ENCODE measurements at regions not wholly inside any gene's neighbourhood (a gene's known extent, or its start where the extent isn't known, plus 50 kb on each side); places are given as distances from the start of the nearest gene placed in this dataset.
"Not testable (repeated sequence)": the region's sequence is repeated elsewhere in the genome, so short reads cannot be mapped to it uniquely, and the experiment has no call there.

DNA sequence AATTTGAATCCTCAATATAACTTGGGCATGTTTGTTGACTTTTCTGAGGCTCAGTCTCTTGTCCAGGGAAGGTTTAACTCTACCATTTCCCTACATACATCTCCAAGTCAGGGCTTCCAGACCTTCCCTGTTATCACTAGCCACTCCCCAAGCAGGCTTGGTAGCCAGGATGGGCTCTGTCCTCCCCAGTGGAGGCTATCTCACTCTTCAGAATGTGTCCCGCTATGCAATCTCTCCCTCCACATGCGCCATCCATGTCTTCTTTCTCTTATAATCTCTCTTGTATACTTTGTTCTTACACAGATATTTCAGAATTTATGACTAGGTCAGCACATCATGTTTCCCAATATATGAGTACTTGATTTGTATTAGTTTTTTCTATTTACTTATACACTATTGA, 310.4 kb downstream of the HGF start:
- FAIRE-seq (no peak), DNase-seq (no peak)
- 88 to 96% (median 91%) methylated on average over 2 of the region's 2 CpGs for WGBS, 3 donors
- Histone ChIP-seq H3K36me3 (ENCODE audit: control insufficient read depth in 3 of 3, insufficient read depth in 2 of 3, low read depth in 1 of 3, low read length in 3 of 3) (no peaks in the 10 kb centered on the region), H3K4me3 (ENCODE audit: low read depth in 1 of 3, low read length in 3 of 3) (no peak overlapping the region), H3K9me3 (ENCODE audit: control insufficient read depth in 2 of 2, insufficient read depth in 1 of 2, low read depth in 1 of 2, low read length in 1 of 2) (no peaks in the 10 kb centered on the region), H3K27me3 (ENCODE audit: control insufficient read depth in 3 of 3, insufficient read depth in 3 of 3, low read length in 3 of 3) (no peaks in the 10 kb centered on the region), H3K4me1 (ENCODE audit: control insufficient read depth in 3 of 3, insufficient read depth in 2 of 3, low read depth in 1 of 3, low read length in 2 of 3) (no peaks in the 10 kb centered on the region), H3K27ac (ENCODE audit: low read depth in 1 of 3, low read length in 2 of 3) (no peak overlapping the region)

DNA sequence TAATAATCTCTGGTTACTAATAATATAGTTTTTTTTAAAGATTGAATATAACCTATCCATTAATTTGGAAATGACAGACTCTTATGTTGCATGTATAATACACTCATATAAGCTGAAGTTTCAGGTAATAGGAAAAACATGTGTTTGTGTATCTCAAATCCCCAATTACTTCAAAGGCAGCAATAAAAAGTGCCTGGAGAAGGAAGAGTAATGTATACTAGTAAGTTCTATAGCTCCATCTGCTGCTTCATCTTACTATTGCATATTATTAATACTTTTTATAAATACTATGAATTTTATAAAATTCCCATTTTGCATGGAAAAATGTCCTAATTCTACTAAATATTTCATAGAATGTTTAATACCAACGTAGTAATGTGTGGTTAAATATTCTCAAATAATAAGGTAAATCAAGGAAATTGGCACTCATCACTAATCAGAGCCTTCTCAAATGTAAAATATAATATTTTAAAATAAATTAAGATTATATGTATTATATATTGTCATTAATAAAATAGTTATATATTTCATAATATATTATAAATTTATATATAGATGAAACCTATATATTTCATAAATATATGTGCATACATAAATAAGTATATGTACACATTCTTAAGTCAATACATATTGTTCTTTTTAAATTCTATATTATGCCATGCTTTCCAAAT, 311.9 kb downstream of the HGF start:
- FAIRE-seq (peak; percentile 86), DNase-seq (no peak)
- H3K27ac ChIP-seq (ENCODE audit: low read depth in 1 of 3, low read length in 2 of 3), result no peak overlapping the region
- no peaks in the 10 kb centered on the region for H3K36me3 ChIP-seq (ENCODE audit: control insufficient read depth in 3 of 3, insufficient read depth in 2 of 3, low read depth in 1 of 3, low read length in 3 of 3)
- H3K4me1 ChIP-seq (ENCODE audit: control insufficient read depth in 3 of 3, insufficient read depth in 2 of 3, low read depth in 1 of 3, low read length in 2 of 3), result no peaks in the 10 kb centered on the region
- H3K9me3 ChIP-seq (ENCODE audit: control insufficient read depth in 2 of 2, insufficient read depth in 1 of 2, low read depth in 1 of 2, low read length in 1 of 2), result no peaks in the 10 kb centered on the region
- WGBS, 3 donors, result 32 to 53% (median 37%) methylated on average over 1 of the region's 1 CpG
- H3K27me3 ChIP-seq (ENCODE audit: control insufficient read depth in 3 of 3, insufficient read depth in 3 of 3, low read length in 3 of 3), result no peaks in the 10 kb centered on the region
- no peak overlapping the region for H3K4me3 ChIP-seq (ENCODE audit: low read depth in 1 of 3, low read length in 3 of 3)

DNA sequence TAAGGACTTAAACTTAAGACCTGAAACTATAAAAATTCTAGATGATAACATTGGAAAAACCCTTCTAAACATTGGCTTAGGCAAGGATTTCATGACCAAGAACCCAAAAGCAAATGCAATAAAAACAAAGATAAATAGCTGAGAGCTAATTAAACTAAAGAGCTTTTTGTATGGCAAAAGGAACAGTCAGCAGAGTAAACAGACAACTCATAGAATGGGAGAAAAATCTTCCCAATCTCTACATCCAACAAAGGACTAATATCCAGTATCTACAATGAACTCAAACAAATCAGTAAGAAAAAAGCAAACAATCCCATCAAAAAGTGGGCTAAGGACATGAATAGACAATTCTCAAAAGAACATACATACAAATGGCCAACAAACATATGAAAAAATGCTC, 316.1 kb downstream of the HGF start:
- H3K9me3 ChIP-seq (ENCODE audit: control insufficient read depth in 2 of 2, insufficient read depth in 1 of 2, low read depth in 1 of 2, low read length in 1 of 2); H3K4me1 ChIP-seq (ENCODE audit: control insufficient read depth in 3 of 3, insufficient read depth in 2 of 3, low read depth in 1 of 3, low read length in 2 of 3); H3K36me3 ChIP-seq (ENCODE audit: control insufficient read depth in 3 of 3, insufficient read depth in 2 of 3, low read depth in 1 of 3, low read length in 3 of 3); H3K27ac ChIP-seq (ENCODE audit: low read depth in 1 of 3, low read length in 2 of 3); DNase-seq; H3K4me3 ChIP-seq (ENCODE audit: low read depth in 1 of 3, low read length in 3 of 3); FAIRE-seq; H3K27me3 ChIP-seq (ENCODE audit: control insufficient read depth in 3 of 3, insufficient read depth in 3 of 3, low read length in 3 of 3): not testable (repeated sequence)

GRCh38 chr7:81449105-81449504, 320.7 kb downstream of the HGF start:
- no peaks in the 10 kb centered on the region for H3K36me3 ChIP-seq (ENCODE audit: control insufficient read depth in 3 of 3, insufficient read depth in 2 of 3, low read depth in 1 of 3, low read length in 3 of 3)
- DNase-seq (no peak), FAIRE-seq (no peak)
- H3K27me3 ChIP-seq (ENCODE audit: control insufficient read depth in 3 of 3, insufficient read depth in 3 of 3, low read length in 3 of 3), result no peaks in the 10 kb centered on the region
- H3K4me1 ChIP-seq (ENCODE audit: control insufficient read depth in 3 of 3, insufficient read depth in 2 of 3, low read depth in 1 of 3, low read length in 2 of 3), result no peaks in the 10 kb centered on the region
- no peak overlapping the region for H3K4me3 ChIP-seq (ENCODE audit: low read depth in 1 of 3, low read length in 3 of 3)
- no peak overlapping the region for H3K27ac ChIP-seq (ENCODE audit: low read depth in 1 of 3, low read length in 2 of 3)
- H3K9me3 ChIP-seq (ENCODE audit: control insufficient read depth in 2 of 2, insufficient read depth in 1 of 2, low read depth in 1 of 2, low read length in 1 of 2), result no peaks in the 10 kb centered on the region

DNA sequence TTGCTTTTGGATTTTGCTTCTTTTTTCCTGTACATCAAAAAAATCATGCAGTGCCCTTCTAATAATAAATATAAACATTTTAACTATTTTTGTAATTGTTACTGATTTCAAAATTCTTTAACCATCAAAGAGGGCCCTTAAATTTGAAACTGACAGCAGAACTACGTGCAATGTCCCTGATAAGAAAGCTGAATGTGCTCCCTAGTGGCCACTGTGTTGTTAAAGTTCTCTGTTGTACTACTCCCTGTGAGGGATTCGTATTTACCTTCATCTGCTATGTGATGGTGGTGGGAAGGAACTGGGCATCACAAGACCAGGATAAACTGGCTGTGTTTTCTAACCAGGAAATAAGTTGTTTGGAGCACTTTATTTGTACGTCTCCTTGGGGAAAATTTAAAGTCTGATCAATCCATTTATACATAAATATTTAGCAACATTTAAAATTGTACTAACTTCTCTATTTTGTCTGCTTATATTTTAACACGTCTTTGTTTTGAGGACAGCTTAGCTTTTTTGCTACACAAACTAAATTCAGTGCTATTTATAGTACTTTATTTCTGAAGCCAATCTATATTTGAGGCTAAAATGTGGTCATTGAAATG, 322.4 kb downstream of the HGF start:
- DNase-seq, result peak; percentile 43 to 55
- H3K9me3 ChIP-seq (ENCODE audit: control insufficient read depth in 2 of 2, insufficient read depth in 1 of 2, low read depth in 1 of 2, low read length in 1 of 2), result no peaks in the 10 kb centered on the region
- H3K27me3 ChIP-seq (ENCODE audit: control insufficient read depth in 3 of 3, insufficient read depth in 3 of 3, low read length in 3 of 3), result no peaks in the 10 kb centered on the region
- FAIRE-seq, result no peak
- no peaks in the 10 kb centered on the region for H3K4me1 ChIP-seq (ENCODE audit: control insufficient read depth in 3 of 3, insufficient read depth in 2 of 3, low read depth in 1 of 3, low read length in 2 of 3)
- H3K36me3 ChIP-seq (ENCODE audit: control insufficient read depth in 3 of 3, insufficient read depth in 2 of 3, low read depth in 1 of 3, low read length in 3 of 3), result no peaks in the 10 kb centered on the region
- no peak overlapping the region for H3K4me3 ChIP-seq (ENCODE audit: low read depth in 1 of 3, low read length in 3 of 3)
- 26 to 31% (median 28%) methylated on average over 4 of the region's 4 CpGs for WGBS, 3 donors
- no peak overlapping the region for H3K27ac ChIP-seq (ENCODE audit: low read depth in 1 of 3, low read length in 2 of 3)

DNA sequence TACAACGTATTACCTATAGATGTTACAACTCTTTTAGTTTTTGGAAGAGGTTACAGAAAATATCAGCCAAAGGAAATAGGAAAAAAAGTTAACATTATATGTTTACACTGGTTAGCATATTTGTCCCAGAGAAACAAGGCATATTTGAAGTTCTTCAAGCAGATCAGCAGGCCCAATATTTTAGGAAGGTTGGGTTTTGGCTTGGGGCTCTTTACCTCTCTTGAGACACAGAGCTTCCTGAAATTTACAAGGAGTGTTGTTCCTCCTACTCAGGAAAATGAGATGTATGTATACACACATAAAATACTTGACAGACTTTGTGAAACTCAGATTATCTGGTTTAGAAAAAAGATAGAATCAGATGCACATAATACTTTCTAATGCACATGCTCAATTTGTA, 323.6 kb downstream of the HGF start:
- WGBS, 3 donors, result 75 to 84% (median 80%) methylated on average over 1 of the region's 1 CpG
- H3K4me3 ChIP-seq (ENCODE audit: low read depth in 1 of 3, low read length in 3 of 3), result no peak overlapping the region
- no peaks in the 10 kb centered on the region for H3K4me1 ChIP-seq (ENCODE audit: control insufficient read depth in 3 of 3, insufficient read depth in 2 of 3, low read depth in 1 of 3, low read length in 2 of 3)
- no peaks in the 10 kb centered on the region for H3K9me3 ChIP-seq (ENCODE audit: control insufficient read depth in 2 of 2, insufficient read depth in 1 of 2, low read depth in 1 of 2, low read length in 1 of 2)
- no peaks in the 10 kb centered on the region for H3K36me3 ChIP-seq (ENCODE audit: control insufficient read depth in 3 of 3, insufficient read depth in 2 of 3, low read depth in 1 of 3, low read length in 3 of 3)
- no peaks in the 10 kb centered on the region for H3K27me3 ChIP-seq (ENCODE audit: control insufficient read depth in 3 of 3, insufficient read depth in 3 of 3, low read length in 3 of 3)
- H3K27ac ChIP-seq (ENCODE audit: low read depth in 1 of 3, low read length in 2 of 3), result no peak overlapping the region
- no peak for DNase-seq
- FAIRE-seq, result no peak

GRCh38 chr7:81445462-81445861, 324.4 kb downstream of the HGF start:
- no peak overlapping the region for H3K27ac ChIP-seq (ENCODE audit: low read depth in 1 of 3, low read length in 2 of 3)
- FAIRE-seq (no peak), DNase-seq (no peak)

GRCh38 chr7:81441750-81442149, 328.1 kb downstream of the HGF start:
- no peaks in the 10 kb centered on the region for H3K27me3 ChIP-seq (ENCODE audit: control insufficient read depth in 3 of 3, insufficient read depth in 3 of 3, low read length in 3 of 3)
- DNase-seq (no peak), FAIRE-seq (no peak)
- H3K27ac ChIP-seq (ENCODE audit: low read depth in 1 of 3, low read length in 2 of 3), result no peak overlapping the region
- H3K4me3 ChIP-seq (ENCODE audit: low read depth in 1 of 3, low read length in 3 of 3), result no peak overlapping the region
- no peaks in the 10 kb centered on the region for H3K4me1 ChIP-seq (ENCODE audit: control insufficient read depth in 3 of 3, insufficient read depth in 2 of 3, low read depth in 1 of 3, low read length in 2 of 3)
- WGBS, 3 donors, result 41 to 61% (median 43%) methylated on average over 1 of the region's 1 CpG
- no peaks in the 10 kb centered on the region for H3K9me3 ChIP-seq (ENCODE audit: control insufficient read depth in 2 of 2, insufficient read depth in 1 of 2, low read depth in 1 of 2, low read length in 1 of 2)
- no peaks in the 10 kb centered on the region for H3K36me3 ChIP-seq (ENCODE audit: control insufficient read depth in 3 of 3, insufficient read depth in 2 of 3, low read depth in 1 of 3, low read length in 3 of 3)

More at GRCh38 chr7:81445462-81445861, 324.4 kb downstream of the HGF start:
- Histone ChIP-seq H3K36me3 (ENCODE audit: control insufficient read depth in 3 of 3, insufficient read depth in 2 of 3, low read depth in 1 of 3, low read length in 3 of 3) (no peaks in the 10 kb centered on the region), H3K4me1 (ENCODE audit: control insufficient read depth in 3 of 3, insufficient read depth in 2 of 3, low read depth in 1 of 3, low read length in 2 of 3) (no peaks in the 10 kb centered on the region), H3K4me3 (ENCODE audit: low read depth in 1 of 3, low read length in 3 of 3) (no peak overlapping the region), H3K27me3 (ENCODE audit: control insufficient read depth in 3 of 3, insufficient read depth in 3 of 3, low read length in 3 of 3) (no peaks in the 10 kb centered on the region), H3K9me3 (ENCODE audit: control insufficient read depth in 2 of 2, insufficient read depth in 1 of 2, low read depth in 1 of 2, low read length in 1 of 2) (no peaks in the 10 kb centered on the region)
- 86 to 97% (median 96%) methylated on average over 1 of the region's 1 CpG for WGBS, 3 donors

DNA sequence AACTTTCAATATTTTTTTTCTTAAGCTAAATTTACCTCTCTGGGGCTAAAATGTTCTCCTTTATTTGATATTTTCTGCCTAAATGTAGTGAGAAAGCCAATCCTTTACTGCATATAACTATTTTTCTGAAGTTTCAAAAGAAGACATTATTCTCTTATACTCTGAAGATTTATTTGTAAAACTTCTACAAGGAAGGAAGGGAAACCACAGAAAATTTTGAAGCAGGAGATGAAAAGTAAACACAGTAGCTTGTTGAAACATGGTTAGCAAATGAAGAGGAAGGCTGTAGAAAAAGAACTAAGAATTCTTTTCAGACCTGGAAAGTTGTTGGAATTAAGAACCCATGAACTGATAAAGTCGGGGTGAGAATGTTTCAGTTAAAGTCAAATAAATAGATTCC, 330.3 kb downstream of the HGF start:
- H3K4me1 ChIP-seq (ENCODE audit: control insufficient read depth in 3 of 3, insufficient read depth in 2 of 3, low read depth in 1 of 3, low read length in 2 of 3), result no peaks in the 10 kb centered on the region
- FAIRE-seq (no peak), DNase-seq (no peak)
- 35 to 49% (median 46%) methylated on average over 1 of the region's 1 CpG for WGBS, 3 donors
- H3K9me3 ChIP-seq (ENCODE audit: control insufficient read depth in 2 of 2, insufficient read depth in 1 of 2, low read depth in 1 of 2, low read length in 1 of 2), result no peaks in the 10 kb centered on the region
- no peak overlapping the region for H3K4me3 ChIP-seq (ENCODE audit: low read depth in 1 of 3, low read length in 3 of 3)
- no peaks in the 10 kb centered on the region for H3K27me3 ChIP-seq (ENCODE audit: control insufficient read depth in 3 of 3, insufficient read depth in 3 of 3, low read length in 3 of 3)
- no peaks in the 10 kb centered on the region for H3K36me3 ChIP-seq (ENCODE audit: control insufficient read depth in 3 of 3, insufficient read depth in 2 of 3, low read depth in 1 of 3, low read length in 3 of 3)
- no peak overlapping the region for H3K27ac ChIP-seq (ENCODE audit: low read depth in 1 of 3, low read length in 2 of 3)
